Common myeloid progenitor, CD34-positive (primary cell): ENCODE measurements at regions not wholly inside any gene's neighbourhood (a gene's known extent, or its start where the extent isn't known, plus 50 kb on each side); places are given as distances from the start of the nearest gene placed in this dataset.

Source experiments
- CTCF ChIA-PET: fragments of 350-600 bp; sonication (Branson Sonifier 250); formaldehyde crosslinking; loops from one replicate; lab custom pipeline; 2021; ENCODE audit warnings: antibody characterized with exemption; lab: Charles Lee
- POLR2A ChIA-PET: fragments of 350-600 bp; sonication (Branson Sonifier 250); formaldehyde crosslinking; loops from one replicate; lab custom pipeline; 2021; ENCODE audit warnings: antibody characterized with exemption; lab: Charles Lee
- DNase-seq, 3 donors: peaks; one replicate each; pipeline versions ENCODE4 v3.0.0 to v3.0.0-alpha.2; 2013
- H3K27ac ChIP-seq, 2 experiments: 1 replicate in 1 of 2; 2 replicates in 1 of 2; pipeline ENCODE4 v1.7.0; 2013; ENCODE audit warnings: inconsistent platforms in 2 of 2, low read length in 2 of 2, mild to moderate bottlenecking in 2 of 2, low read depth in 1 of 2, moderate library complexity in 1 of 2; ENCODE audit not compliant: severe bottlenecking in 2 of 2, insufficient read depth in 1 of 2, poor library complexity in 1 of 2
- H3K27me3 ChIP-seq, 5 experiments: replicated peaks in 2 of 5; 1 replicate in 3 of 5; 2 replicates in 2 of 5; pipeline versions ENCODE4 v1.6.1 to v1.7.0; 2013; ENCODE audit warnings: low read length in 4 of 5, mild to moderate bottlenecking in 2 of 5, moderate library complexity in 2 of 5, inconsistent platforms in 1 of 5; ENCODE audit not compliant: insufficient read depth in 5 of 5, control insufficient read depth in 4 of 5
- H3K36me3 ChIP-seq, 4 experiments: 1 replicate in 2 of 4; 2 replicates in 2 of 4; pipeline versions ENCODE4 v1.6.1 to v1.7.0; 2013; ENCODE audit warnings: low read length in 3 of 4, control low read depth in 1 of 4, mild to moderate bottlenecking in 1 of 4; ENCODE audit not compliant: control insufficient read depth in 4 of 4, insufficient read depth in 4 of 4
- H3K4me1 ChIP-seq, 4 experiments: 1 replicate in 3 of 4; 2 replicates in 1 of 4; pipeline versions ENCODE4 v1.6.1 to v1.7.1; 2013; ENCODE audit warnings: low read length in 3 of 4, mild to moderate bottlenecking in 3 of 4, control low read depth in 1 of 4, inconsistent platforms in 1 of 4, moderate library complexity in 1 of 4; ENCODE audit not compliant: control insufficient read depth in 4 of 4, insufficient read depth in 4 of 4; ENCODE audit errors: control extremely low read depth in 1 of 4
- H3K4me3 ChIP-seq, 7 experiments: 1 replicate in 4 of 7; 2 replicates in 3 of 7; pipeline versions ENCODE4 v1.5.1 to v1.7.0; 2013; ENCODE audit warnings: mild to moderate bottlenecking in 7 of 7, low read length in 6 of 7, moderate library complexity in 6 of 7, inconsistent platforms in 2 of 7, low read depth in 2 of 7, control low read depth in 1 of 7; ENCODE audit not compliant: insufficient read depth in 4 of 7, control insufficient read depth in 1 of 7; ENCODE audit errors: extremely low read depth in 1 of 7
- H3K9me3 ChIP-seq, 5 experiments: 1 replicate in 4 of 5; 2 replicates in 1 of 5; pipeline versions ENCODE4 v1.6.1 to v1.7.1; 2013; ENCODE audit warnings: low read length in 4 of 5, mild to moderate bottlenecking in 2 of 5, inconsistent platforms in 1 of 5, low read depth in 1 of 5, moderate library complexity in 1 of 5; ENCODE audit not compliant: control insufficient read depth in 4 of 5, insufficient read depth in 2 of 5; ENCODE audit errors: control extremely low read depth in 1 of 5
- WGBS: methylation state at CpG from one replicate; pipeline ENCODE4 v1.1.5; 2013; ENCODE audit not compliant: insufficient coverage; 5-methylcytosine and 5-hydroxymethylcytosine counted together

DNA sequence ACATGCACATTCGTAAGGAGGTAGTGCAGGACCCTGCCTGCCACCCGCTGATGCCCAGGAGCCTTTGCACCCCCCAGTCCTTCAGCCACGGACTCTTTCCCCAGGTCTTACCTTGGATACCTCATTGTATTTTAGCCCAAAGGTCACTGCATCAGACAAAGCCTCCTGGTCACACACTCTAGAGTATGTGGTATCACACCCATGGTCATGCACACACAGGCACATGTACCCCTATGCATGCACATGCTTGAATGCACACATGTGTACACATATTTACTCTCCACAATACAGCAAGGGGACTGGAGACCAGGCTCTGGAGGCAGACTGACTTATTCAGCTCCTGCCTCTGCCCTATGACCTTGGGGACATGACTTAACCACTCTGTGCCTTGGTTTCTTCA, 357.5 kb downstream of the C16orf95 start:
- 81% methylated on average over 3 of the region's 3 CpGs for WGBS
- DNase-seq: no peak
- H3K4me3 ChIP-seq: no peak overlapping the region
- H3K27me3 ChIP-seq: peaks cover 0 to 69% (median 20%) of the 10 kb centered on the region in 5 experiments
- CTCF ChIA-PET: no interaction called here
- peaks cover 0 to 6% (median 5%) of the 10 kb centered on the region in 4 experiments for H3K4me1 ChIP-seq
- POLR2A ChIA-PET: no interaction called here
- no peaks in the 10 kb centered on the region for H3K9me3 ChIP-seq
- H3K27ac ChIP-seq: no peak overlapping the region
- no peaks in the 10 kb centered on the region for H3K36me3 ChIP-seq

DNA sequence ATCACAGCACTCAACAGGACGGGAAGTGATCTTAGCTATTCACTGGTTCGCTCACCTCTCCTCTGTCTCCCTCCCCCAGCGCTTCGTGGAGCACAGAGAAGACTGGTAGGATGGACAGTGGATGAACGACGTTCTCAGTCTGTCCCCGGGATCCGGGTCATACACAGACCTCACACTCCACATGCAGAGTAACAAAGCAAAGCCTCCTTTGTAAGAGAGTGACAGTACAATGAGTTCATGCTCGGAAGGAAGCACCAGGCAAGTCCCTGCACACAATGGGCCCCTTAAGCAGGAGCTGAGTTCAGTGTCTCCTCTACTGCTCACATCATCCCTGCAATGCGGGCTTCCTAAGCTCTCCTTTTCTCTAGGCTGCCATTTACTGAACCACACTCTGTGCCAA, 356.9 kb downstream of the C16orf95 start:
- Histone ChIP-seq H3K4me3 (no peak overlapping the region), H3K27me3 (peaks cover 0 to 65% (median 20%) of the 10 kb centered on the region in 5 experiments), H3K4me1 (peaks cover 0 to 6% (median 5%) of the 10 kb centered on the region in 4 experiments), H3K36me3 (no peaks in the 10 kb centered on the region), H3K9me3 (no peaks in the 10 kb centered on the region), H3K27ac (no peak overlapping the region)
- WGBS: 63% methylated on average over 2 of the region's 10 CpGs
- ChIA-PET POLR2A (no interaction called here), CTCF (no interaction called here)
- DNase-seq: no peak

DNA sequence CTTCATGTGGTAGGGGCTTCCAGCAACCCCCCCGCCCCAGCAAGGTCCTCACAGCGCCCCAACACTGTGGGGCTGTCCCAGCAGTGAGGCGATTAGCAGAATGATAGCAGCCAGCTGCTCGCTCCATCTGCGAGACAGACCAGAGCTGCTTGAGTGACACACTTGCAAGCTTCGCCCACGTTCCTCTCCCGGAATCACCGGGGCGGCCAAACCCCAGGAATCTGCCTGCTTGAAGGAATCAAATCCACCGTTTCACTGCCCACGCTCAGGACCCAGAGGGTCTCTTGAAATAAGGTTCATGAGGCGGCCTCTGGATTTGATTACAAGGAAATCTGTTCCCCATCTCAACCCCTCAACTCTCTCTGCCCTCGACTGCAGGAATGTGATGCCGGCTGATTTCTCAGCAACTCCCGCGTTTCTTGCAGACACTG, 356.0 kb downstream of the C16orf95 start:
- Histone ChIP-seq H3K36me3 (no peaks in the 10 kb centered on the region), H3K4me1 (peaks cover 0 to 6% (median 4%) of the 10 kb centered on the region in 4 experiments), H3K27me3 (peaks cover 0 to 68% (median 20%) of the 10 kb centered on the region in 5 experiments), H3K27ac (no peak overlapping the region), H3K4me3 (no peak overlapping the region), H3K9me3 (no peaks in the 10 kb centered on the region)
- DNase-seq: no peak
- ChIA-PET POLR2A (no interaction called here), CTCF (no interaction called here)
- 86% methylated on average over 17 of the region's 17 CpGs for WGBS

DNA sequence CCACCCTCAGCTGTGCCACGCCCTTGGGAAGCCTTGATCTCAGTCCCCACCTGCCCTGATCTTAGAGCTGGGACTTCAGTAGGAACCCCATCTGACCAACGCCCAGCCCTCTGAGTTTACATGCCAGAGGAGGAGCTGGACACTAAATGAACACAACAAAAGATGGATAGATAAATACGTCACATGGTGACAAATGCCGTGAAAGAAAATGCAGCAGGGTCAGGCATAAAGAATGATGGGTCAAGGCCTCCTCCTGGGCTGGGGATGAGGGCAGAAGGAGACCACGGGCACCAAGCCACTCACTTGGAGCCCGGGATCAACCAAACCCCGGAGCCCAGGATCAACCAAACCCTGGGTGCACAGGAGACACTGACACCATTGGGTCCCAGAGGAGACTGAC, 354.9 kb downstream of the C16orf95 start:
- WGBS: 87% methylated on average over 6 of the region's 7 CpGs
- ChIA-PET CTCF (no interaction called here), POLR2A (no interaction called here)
- Histone ChIP-seq H3K4me1 (no peaks in the 10 kb centered on the region), H3K4me3 (no peak overlapping the region), H3K27me3 (peaks cover 0 to 64% (median 18%) of the 10 kb centered on the region in 5 experiments), H3K27ac (no peak overlapping the region), H3K9me3 (no peaks in the 10 kb centered on the region), H3K36me3 (no peaks in the 10 kb centered on the region)
- DNase-seq: no peak

DNA sequence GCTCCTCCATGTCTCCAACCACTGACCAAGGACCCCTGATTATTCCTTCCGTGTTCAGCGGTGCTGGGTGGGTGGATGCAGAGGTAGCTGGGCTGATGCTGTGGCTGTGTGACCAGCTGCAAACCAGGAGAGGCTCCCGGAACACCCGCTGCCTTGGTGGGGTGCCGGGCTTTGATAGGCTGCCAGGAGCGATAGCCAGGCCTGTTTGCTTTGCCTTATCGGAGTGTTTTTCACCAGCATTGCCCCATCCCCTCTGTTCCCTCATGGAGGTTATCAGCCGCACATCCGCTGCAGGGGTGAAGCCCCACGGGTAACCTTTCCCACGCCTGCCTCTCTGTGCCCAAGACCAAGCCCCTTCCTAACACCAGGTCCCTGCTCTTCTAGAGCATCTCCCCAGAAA, 354.3 kb downstream of the C16orf95 start:
- POLR2A ChIA-PET: no interaction called here

DNA sequence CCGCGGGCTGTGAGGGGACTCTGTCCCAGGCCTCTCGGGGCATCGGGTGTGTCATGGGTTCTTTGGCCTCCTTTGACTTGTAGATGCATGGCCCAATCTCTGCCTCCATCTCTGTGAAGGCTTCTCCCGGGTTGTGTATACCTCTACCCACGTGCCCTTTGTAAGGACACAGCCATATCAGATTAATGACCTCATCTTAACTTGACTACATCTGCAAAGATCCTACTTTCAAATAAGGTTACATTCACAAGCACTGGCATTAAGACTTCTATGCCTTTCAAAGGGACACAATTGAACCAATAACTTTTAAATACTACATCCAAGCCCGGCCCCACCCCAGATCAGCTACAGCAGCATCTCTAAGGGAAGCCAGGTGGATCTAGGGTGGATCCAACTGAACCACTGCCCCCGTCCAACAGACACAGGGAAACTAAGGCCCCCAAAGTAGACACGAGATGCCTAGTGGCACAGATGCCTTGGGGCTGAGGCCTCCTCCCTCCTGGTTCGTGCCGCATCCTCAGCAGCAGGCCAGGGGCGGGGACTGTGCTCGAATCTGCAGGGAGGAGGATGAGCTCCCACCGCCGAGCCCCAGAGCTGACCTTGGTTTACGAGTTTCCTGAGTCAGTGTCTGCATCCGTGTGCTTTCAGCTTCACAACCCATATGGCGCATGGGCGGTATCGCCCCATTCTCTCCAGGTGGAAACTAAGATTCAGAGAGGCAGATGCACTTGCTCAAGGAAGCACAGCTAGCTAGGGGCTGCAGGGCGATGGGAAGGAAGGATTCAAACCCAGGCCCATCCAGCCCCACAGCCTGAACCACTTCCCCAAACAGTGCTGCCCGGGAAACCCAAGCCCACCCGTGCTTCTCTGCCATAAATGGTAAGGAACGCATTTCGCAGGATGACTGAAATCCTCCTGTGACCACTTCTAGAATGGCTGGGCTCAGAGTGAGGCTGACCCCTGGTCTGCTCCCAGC, 353.3 kb downstream of the C16orf95 start:
- no peaks in the 10 kb centered on the region for H3K4me1 ChIP-seq
- peaks cover 0 to 50% (median 13%) of the 10 kb centered on the region in 5 experiments for H3K27me3 ChIP-seq
- H3K4me3 ChIP-seq: no peak overlapping the region
- WGBS: 94% methylated on average over 16 of the region's 25 CpGs
- no peak for DNase-seq
- no peak overlapping the region for H3K27ac ChIP-seq
- CTCF ChIA-PET: no interaction called here
- H3K9me3 ChIP-seq: no peaks in the 10 kb centered on the region
- H3K36me3 ChIP-seq: no peaks in the 10 kb centered on the region
- POLR2A ChIA-PET: no interaction called here

More for the DNA sequence above, 354.3 kb downstream of the C16orf95 start:
- H3K27me3 ChIP-seq: peaks cover 0 to 58% (median 17%) of the 10 kb centered on the region in 5 experiments
- H3K36me3 ChIP-seq: no peaks in the 10 kb centered on the region
- no peaks in the 10 kb centered on the region for H3K4me1 ChIP-seq
- H3K27ac ChIP-seq: no peak overlapping the region
- no peak overlapping the region for H3K4me3 ChIP-seq
- CTCF ChIA-PET: interaction anchor here (0.6 kb wide), 1 partner anchor 8 kb away, joined by 4 read pairs; no protein-coding TSS in a partner anchor
- DNase-seq: no peak
- no peaks in the 10 kb centered on the region for H3K9me3 ChIP-seq
- 87% methylated on average over 11 of the region's 11 CpGs for WGBS

DNA sequence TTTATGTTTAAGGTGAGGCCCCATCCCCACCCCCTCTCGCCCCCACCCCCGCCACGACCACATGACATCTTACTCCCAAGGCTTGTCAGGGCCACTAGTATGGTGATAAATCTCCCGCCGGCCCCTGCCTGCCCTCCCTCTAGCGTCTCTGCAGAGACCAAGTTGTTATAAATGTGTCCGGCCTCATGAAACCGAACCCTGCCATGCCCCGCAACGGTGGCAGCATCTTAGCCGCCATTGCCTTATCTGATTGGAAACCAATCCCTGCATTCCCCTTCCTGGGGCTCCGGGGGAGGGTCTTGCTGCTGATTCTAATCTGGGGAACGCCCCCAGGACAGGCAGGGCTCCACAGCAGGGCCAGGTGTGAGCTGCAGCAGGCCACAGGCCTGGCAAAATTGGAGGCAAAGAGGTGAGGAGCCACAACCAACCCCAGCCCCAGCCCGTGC, 352.4 kb downstream of the C16orf95 start:
- no peak for DNase-seq
- H3K9me3 ChIP-seq: no peaks in the 10 kb centered on the region
- H3K27me3 ChIP-seq: peaks cover 0 to 42% (median 10%) of the 10 kb centered on the region in 5 experiments
- H3K4me1 ChIP-seq: no peaks in the 10 kb centered on the region
- ChIA-PET POLR2A (no interaction called here), CTCF (no interaction called here)
- H3K4me3 ChIP-seq: no peak overlapping the region
- WGBS: 85% methylated on average over 10 of the region's 14 CpGs
- H3K27ac ChIP-seq: no peak overlapping the region
- H3K36me3 ChIP-seq: no peaks in the 10 kb centered on the region
